CD4-positive, alpha-beta T cell (primary cell): ENCODE measurements at regions not wholly inside any gene's neighbourhood (a gene's known extent, or its start where the extent isn't known, plus 50 kb on each side); places are given as distances from the start of the nearest gene placed in this dataset.

ENCODE experiments used
- ATAC-seq: fragments of 200-7000 bp; cut with Tn5 transposase; one replicate; pipeline ENCODE4 v1.10.0; 2022; ENCODE audit warnings: mild to moderate bottlenecking; ENCODE audit not compliant: poor library complexity
- CTCF ChIA-PET: fragments of 350-600 bp; sonication (Branson Sonifier 250); formaldehyde crosslinking; loops from one replicate; lab custom pipeline; 2021; ENCODE audit warnings: antibody characterized with exemption, inconsistent platforms; lab: Charles Lee
- POLR2A ChIA-PET: fragments of 350-600 bp; sonication (Branson Sonifier 250); formaldehyde crosslinking; loops from one replicate; lab custom pipeline; 2021; ENCODE audit warnings: antibody characterized with exemption, inconsistent platforms; lab: Charles Lee
- DNase-seq, 14 experiments: peaks; one replicate each; pipeline ENCODE4 v3.0.0-alpha.2; 2013 to 2020; ENCODE audit warnings: mixed read lengths in 2 of 14
- H3K27ac ChIP-seq, 2 donors: one replicate each; pipeline versions ENCODE4 v1.5.1 to v1.7.0; 2013; ENCODE audit warnings: low read length in 2 of 2, low read depth in 1 of 2, mild to moderate bottlenecking in 1 of 2
- H3K27me3 ChIP-seq, 2 experiments: 1 replicate in 1 of 2; 2 replicates in 1 of 2; pipeline versions ENCODE4 v1.6.1 to v1.7.0; 2013; ENCODE audit warnings: low read length in 2 of 2, control low read depth in 1 of 2, mild to moderate bottlenecking in 1 of 2, moderate library complexity in 1 of 2; ENCODE audit not compliant: insufficient read depth in 2 of 2, control insufficient read depth in 1 of 2
- H3K36me3 ChIP-seq: one replicate; pipeline ENCODE4 v1.6.1; 2013; ENCODE audit warnings: low read length, control low read depth; ENCODE audit not compliant: insufficient read depth
- H3K4me1 ChIP-seq: one replicate; pipeline ENCODE4 v1.6.1; 2013; ENCODE audit warnings: low read length, control low read depth; ENCODE audit not compliant: insufficient read depth
- H3K4me3 ChIP-seq: one replicate; pipeline ENCODE4 v1.5.1; 2013; ENCODE audit warnings: mild to moderate bottlenecking, low read length, moderate library complexity
- H3K9me3 ChIP-seq, 2 experiments: 1 replicate in 1 of 2; 2 replicates in 1 of 2; pipeline versions ENCODE4 v1.6.1 to v1.7.0; 2013; ENCODE audit warnings: low read length in 2 of 2, mild to moderate bottlenecking in 2 of 2, control low read depth in 1 of 2, moderate library complexity in 1 of 2; ENCODE audit not compliant: control insufficient read depth in 1 of 2, insufficient read depth in 1 of 2
- H3K27ac Mint-ChIP-seq: one replicate; pipeline ENCODE4 v1.8.0; 2020; ENCODE audit warnings: mixed read lengths
- H3K27me3 Mint-ChIP-seq: one replicate; pipeline ENCODE4 v1.8.0; 2021; ENCODE audit warnings: mixed read lengths
- H3K36me3 Mint-ChIP-seq: one replicate; pipeline ENCODE4 v1.8.0; 2021; ENCODE audit warnings: low read depth, mixed read lengths
- H3K4me1 Mint-ChIP-seq: one replicate; pipeline ENCODE4 v1.8.0; 2021; ENCODE audit warnings: low read depth, mixed read lengths
- H3K4me3 Mint-ChIP-seq: one replicate; pipeline ENCODE4 v1.8.0; 2020; ENCODE audit warnings: mild to moderate bottlenecking, mixed read lengths
- H3K9me3 Mint-ChIP-seq: one replicate; pipeline ENCODE4 v1.8.0; 2020; ENCODE audit warnings: mixed read lengths
- intact Hi-C, 2 experiments: fragments of 100-400 bp; cut with DNase I in 1 of 2; cut with micrococcal nuclease in 1 of 2; formaldehyde crosslinking; loops; one replicate each; pipeline versions ENCODE4 v1.15.1 to v1.9.0; 2023 to 2025; cut with DNase I, micrococcal nuclease
- TF ChIP-seq, protein P1 (sequence below): fragments of 200-600 bp; IDR thresholded peaks from one replicate; pipeline ENCODE4 v1.8.0; 2022; ENCODE audit warnings: antibody characterized with exemption, mild to moderate bottlenecking

DNA sequence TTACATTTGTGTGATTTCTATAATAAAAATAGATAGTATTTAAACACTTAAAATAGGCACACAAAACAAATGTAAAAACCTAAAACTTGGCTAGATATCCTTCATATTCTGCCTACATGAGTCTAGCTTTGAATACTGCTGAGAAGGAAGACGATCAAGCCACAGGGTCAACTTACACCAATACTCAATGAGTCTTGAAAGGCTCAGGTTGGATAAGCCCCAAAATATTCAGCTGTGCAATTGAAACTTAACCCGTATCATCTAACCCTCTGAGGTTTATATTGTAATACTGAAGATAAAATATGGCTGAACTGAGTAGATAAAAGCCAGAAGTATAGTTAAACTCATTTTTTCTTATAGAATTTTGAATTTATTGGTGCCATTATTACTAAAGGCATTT, 313.0 kb upstream of the NRXN1 start:
- H3K4me1 Mint-ChIP-seq, result no peaks in the 10 kb centered on the region
- no peak for DNase-seq
- TF ChIP-seq, protein P1, sequence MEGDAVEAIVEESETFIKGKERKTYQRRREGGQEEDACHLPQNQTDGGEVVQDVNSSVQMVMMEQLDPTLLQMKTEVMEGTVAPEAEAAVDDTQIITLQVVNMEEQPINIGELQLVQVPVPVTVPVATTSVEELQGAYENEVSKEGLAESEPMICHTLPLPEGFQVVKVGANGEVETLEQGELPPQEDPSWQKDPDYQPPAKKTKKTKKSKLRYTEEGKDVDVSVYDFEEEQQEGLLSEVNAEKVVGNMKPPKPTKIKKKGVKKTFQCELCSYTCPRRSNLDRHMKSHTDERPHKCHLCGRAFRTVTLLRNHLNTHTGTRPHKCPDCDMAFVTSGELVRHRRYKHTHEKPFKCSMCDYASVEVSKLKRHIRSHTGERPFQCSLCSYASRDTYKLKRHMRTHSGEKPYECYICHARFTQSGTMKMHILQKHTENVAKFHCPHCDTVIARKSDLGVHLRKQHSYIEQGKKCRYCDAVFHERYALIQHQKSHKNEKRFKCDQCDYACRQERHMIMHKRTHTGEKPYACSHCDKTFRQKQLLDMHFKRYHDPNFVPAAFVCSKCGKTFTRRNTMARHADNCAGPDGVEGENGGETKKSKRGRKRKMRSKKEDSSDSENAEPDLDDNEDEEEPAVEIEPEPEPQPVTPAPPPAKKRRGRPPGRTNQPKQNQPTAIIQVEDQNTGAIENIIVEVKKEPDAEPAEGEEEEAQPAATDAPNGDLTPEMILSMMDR, result no peak
- intact Hi-C loops, result no loop called here
- Histone ChIP-seq H3K27me3 (no peaks in the 10 kb centered on the region), H3K4me1 (no peaks in the 10 kb centered on the region), H3K36me3 (no peaks in the 10 kb centered on the region), H3K4me3 (no peak overlapping the region), H3K9me3 (peaks cover 0 to 7% of the 10 kb centered on the region in 2 experiments), H3K27ac (no peak overlapping the region)
- ChIA-PET CTCF (no interaction called here), POLR2A (no interaction called here)
- H3K9me3 Mint-ChIP-seq, result peaks cover 6% of the 10 kb centered on the region
- no peaks in the 10 kb centered on the region for H3K36me3 Mint-ChIP-seq
- H3K27me3 Mint-ChIP-seq, result no peaks in the 10 kb centered on the region
- no peak overlapping the region for H3K4me3 Mint-ChIP-seq
- H3K27ac Mint-ChIP-seq, result no peak overlapping the region
- no peak for ATAC-seq

GRCh38 chr2:51335087-51336058, 303.4 kb upstream of the NRXN1 start:
- intact Hi-C loops, result no loop called here
- ChIA-PET POLR2A (no interaction called here), CTCF (no interaction called here)
- H3K4me1 Mint-ChIP-seq, result no peaks in the 10 kb centered on the region
- no peak overlapping the region for H3K27ac ChIP-seq
- no peak for ATAC-seq
- H3K36me3 Mint-ChIP-seq, result no peaks in the 10 kb centered on the region
- H3K4me3 Mint-ChIP-seq, result no peak overlapping the region
- no peak overlapping the region for H3K27ac Mint-ChIP-seq
- H3K27me3 ChIP-seq, result no peaks in the 10 kb centered on the region
- no peaks in the 10 kb centered on the region for H3K36me3 ChIP-seq
- no peak for DNase-seq
- H3K4me3 ChIP-seq, result no peak overlapping the region
- peaks cover 2% of the 10 kb centered on the region for H3K9me3 Mint-ChIP-seq
- no peaks in the 10 kb centered on the region for H3K4me1 ChIP-seq
- peaks cover 2 to 3% of the 10 kb centered on the region in 2 experiments for H3K9me3 ChIP-seq
- TF ChIP-seq, protein P1, result no peak
- no peaks in the 10 kb centered on the region for H3K27me3 Mint-ChIP-seq

- CTCF ChIA-PET, result no interaction called here
- peaks cover 3 to 5% of the 10 kb centered on the region in 2 experiments for H3K9me3 ChIP-seq
- TF ChIP-seq, protein P1, result no peak
- Mint-ChIP-seq H3K9me3 (peaks cover 8% of the 10 kb centered on the region), H3K4me3 (no peak overlapping the region), H3K4me1 (no peaks in the 10 kb centered on the region), H3K36me3 (no peaks in the 10 kb centered on the region), H3K27ac (no peak overlapping the region), H3K27me3 (no peaks in the 10 kb centered on the region)
- no peaks in the 10 kb centered on the region for H3K36me3 ChIP-seq
- no peaks in the 10 kb centered on the region for H3K4me1 ChIP-seq
- intact Hi-C loops, result no loop called here
- H3K27ac ChIP-seq, result no peak overlapping the region
- no peak for DNase-seq
- no peaks in the 10 kb centered on the region for H3K27me3 ChIP-seq
- POLR2A ChIA-PET, result no interaction called here
- ATAC-seq, result no peak
- H3K4me3 ChIP-seq, result no peak overlapping the region
Observed at GRCh38 chr2:51329512-51329911, 297.6 kb upstream of the NRXN1 start.
